GM12892 (cell line): ENCODE measurements at regions not wholly inside any gene's neighbourhood (a gene's known extent, or its start where the extent isn't known, plus 50 kb on each side); places are given as distances from the start of the nearest gene placed in this dataset.

Experiments
- POLR2A ChIP-seq: IDR thresholded peaks from 2 replicates; pipeline ENCODE4 v1.6.1; 2011; ENCODE audit warnings: low read depth, low read length, control low read depth
- TAF1 ChIP-seq: IDR thresholded peaks from 2 replicates; pipeline ENCODE4 v1.6.1; 2011; ENCODE audit warnings: low read depth, mild to moderate bottlenecking, control low read depth, low read length, borderline replicate concordance

GRCh38 chr1:21385022-21385421, 54.9 kb upstream of the NBPF3 start:
- TF ChIP-seq TAF1 (no peak), POLR2A (no peak)
